ENCODE measurements at regions not wholly inside any gene's neighbourhood (a gene's known extent, or its start where the extent isn't known, plus 50 kb on each side); places are given as distances from the start of the nearest gene placed in this dataset.

- no peak for TF ChIP-seq TAF1 (IDR thresholded peaks at IDR 0.05; ENCODE audit: borderline replicate concordance, low read depth, low read length)
- no peak for TF ChIP-seq POLR2A (IDR thresholded peaks at IDR 0.05; ENCODE audit: low read depth, low read length)
- TF ChIP-seq POLR2AphosphoS5 (IDR thresholded peaks at IDR 0.05; ENCODE audit: low read depth, low read length) = no peak
- FAIRE-seq (no peak), DNase-seq (ENCODE audit: insufficient read length) (no peak)
These were observed 209.2 kb downstream of the PHLDA1 start for GRCh38 chr12:75822416-75822815.

GRCh38 chr12:75820848-75821578 is 210.6 kb downstream of the PHLDA1 start:
- DNase-seq (ENCODE audit: insufficient read length) = no peak
- no peak for FAIRE-seq
- no peak for TF ChIP-seq POLR2A (IDR thresholded peaks at IDR 0.05; ENCODE audit: low read depth, low read length)
- no peak for TF ChIP-seq TAF1 (IDR thresholded peaks at IDR 0.05; ENCODE audit: borderline replicate concordance, low read depth, low read length)
- TF ChIP-seq POLR2AphosphoS5 (IDR thresholded peaks at IDR 0.05; ENCODE audit: low read depth, low read length) = no peak

GRCh38 chr12:75820071-75820470 is 211.5 kb downstream of the PHLDA1 start:
- TF ChIP-seq TAF1 (IDR thresholded peaks at IDR 0.05; ENCODE audit: borderline replicate concordance, low read depth, low read length) (no peak), POLR2AphosphoS5 (IDR thresholded peaks at IDR 0.05; ENCODE audit: low read depth, low read length) (no peak), POLR2A (IDR thresholded peaks at IDR 0.05; ENCODE audit: low read depth, low read length) (no peak)
- DNase-seq (ENCODE audit: insufficient read length) (no peak), FAIRE-seq (no peak)

GRCh38 chr12:75819512-75819911 is 212.1 kb downstream of the PHLDA1 start:
- TF ChIP-seq POLR2AphosphoS5 (IDR thresholded peaks at IDR 0.05; ENCODE audit: low read depth, low read length) = no peak
- TF ChIP-seq TAF1 (IDR thresholded peaks at IDR 0.05; ENCODE audit: borderline replicate concordance, low read depth, low read length) = no peak
- no peak for TF ChIP-seq POLR2A (IDR thresholded peaks at IDR 0.05; ENCODE audit: low read depth, low read length)
- no peak for FAIRE-seq
- no peak for DNase-seq (ENCODE audit: insufficient read length)

- FAIRE-seq (no peak), DNase-seq (ENCODE audit: insufficient read length) (no peak)
- TF ChIP-seq POLR2AphosphoS5 (IDR thresholded peaks at IDR 0.05; ENCODE audit: low read depth, low read length) (no peak), TAF1 (IDR thresholded peaks at IDR 0.05; ENCODE audit: borderline replicate concordance, low read depth, low read length) (no peak), POLR2A (IDR thresholded peaks at IDR 0.05; ENCODE audit: low read depth, low read length) (no peak)
These were observed 212.7 kb downstream of the PHLDA1 start for GRCh38 chr12:75818863-75819262.

- FAIRE-seq = peak; percentile 75
- no peak for DNase-seq (ENCODE audit: insufficient read length)
- TF ChIP-seq POLR2AphosphoS5 (IDR thresholded peaks at IDR 0.05; ENCODE audit: low read depth, low read length) (no peak), POLR2A (IDR thresholded peaks at IDR 0.05; ENCODE audit: low read depth, low read length) (no peak), TAF1 (IDR thresholded peaks at IDR 0.05; ENCODE audit: borderline replicate concordance, low read depth, low read length) (no peak)
These were observed 214.7 kb downstream of the PHLDA1 start for GRCh38 chr12:75816897-75817296.

GRCh38 chr12:75815756-75816155 is 215.8 kb downstream of the PHLDA1 start:
- no peak for TF ChIP-seq TAF1 (IDR thresholded peaks at IDR 0.05; ENCODE audit: borderline replicate concordance, low read depth, low read length)
- no peak for TF ChIP-seq POLR2AphosphoS5 (IDR thresholded peaks at IDR 0.05; ENCODE audit: low read depth, low read length)
- no peak for TF ChIP-seq POLR2A (IDR thresholded peaks at IDR 0.05; ENCODE audit: low read depth, low read length)
- DNase-seq (ENCODE audit: insufficient read length) = no peak
- no peak for FAIRE-seq

- no peak for FAIRE-seq
- DNase-seq (ENCODE audit: insufficient read length) = no peak
- TF ChIP-seq POLR2A (IDR thresholded peaks at IDR 0.05; ENCODE audit: low read depth, low read length) = no peak
These were observed 216.5 kb downstream of the PHLDA1 start for GRCh38 chr12:75814851-75815754.

- no peak for TF ChIP-seq POLR2AphosphoS5 (IDR thresholded peaks at IDR 0.05; ENCODE audit: low read depth, low read length)
- peak; percentile 36 for FAIRE-seq
These were observed 218.5 kb downstream of the PHLDA1 start for GRCh38 chr12:75813072-75813471.

GRCh38 chr12:75812271-75813018 is 219.1 kb downstream of the PHLDA1 start:
- TF ChIP-seq POLR2A (IDR thresholded peaks at IDR 0.05; ENCODE audit: low read depth, low read length) = no peak
- no peak for TF ChIP-seq TAF1 (IDR thresholded peaks at IDR 0.05; ENCODE audit: borderline replicate concordance, low read depth, low read length)
- no peak for TF ChIP-seq POLR2AphosphoS5 (IDR thresholded peaks at IDR 0.05; ENCODE audit: low read depth, low read length)
- FAIRE-seq (peak; percentile 27), DNase-seq (ENCODE audit: insufficient read length) (no peak)

More at GRCh38 chr12:75813072-75813471, 218.5 kb downstream of the PHLDA1 start:
- DNase-seq (ENCODE audit: insufficient read length) = no peak

- DNase-seq (ENCODE audit: insufficient read length) = no peak
- FAIRE-seq = no peak
- TF ChIP-seq POLR2AphosphoS5 (IDR thresholded peaks at IDR 0.05; ENCODE audit: low read depth, low read length) = no peak
These were observed 221.8 kb downstream of the PHLDA1 start for GRCh38 chr12:75809746-75810145.

Measured in GM12892 (cell line).